HEK293 (cell line): ENCODE measurements at regions not wholly inside any gene's neighbourhood (a gene's known extent, or its start where the extent isn't known, plus 50 kb on each side); places are given as distances from the start of the nearest gene placed in this dataset.

Source experiments
- CTCF ChIP-seq: fragments of 450-650 bp; formaldehyde crosslinking; IDR thresholded peaks from 2 replicates; pipeline ENCODE4 v1.5.1; 2016; ENCODE audit warnings: missing biosample characterization, missing genetic modification characterization
- SP7 ChIP-seq: fragments of 450-650 bp; formaldehyde crosslinking; IDR thresholded peaks from 2 replicates; pipeline ENCODE4 v1.5.1; 2016; ENCODE audit warnings: missing biosample characterization, missing genetic modification characterization
- ZNF473 ChIP-seq: fragments of 450-650 bp; formaldehyde crosslinking; IDR thresholded peaks from 2 replicates; pipeline ENCODE4 v1.5.1; 2017; ENCODE audit warnings: missing biosample characterization, missing genetic modification characterization

- TF ChIP-seq CTCF (tag by site-specific recombination) (no peak), ZNF473 (no peak), SP7 (tag by site-specific recombination) (no peak)
Observed at GRCh38 chr2:48264627-48265026, 49.9 kb upstream of the FOXN2 start.
